Loucy (cell line): ENCODE measurements at regions not wholly inside any gene's neighbourhood (a gene's known extent, or its start where the extent isn't known, plus 50 kb on each side); places are given as distances from the start of the nearest gene placed in this dataset.
"Not testable (repeated sequence)": the region's sequence is repeated elsewhere in the genome, so short reads cannot be mapped to it uniquely, and the experiment has no call there.

ENCODE experiments used
- EZH2phosphoT487 ChIP-seq: fragments of 200-600 bp; IDR thresholded peaks from 2 replicates; pipeline ENCODE4 v1.6.1; 2018; ENCODE audit warnings: antibody characterized with exemption, mild to moderate bottlenecking, moderate library complexity, borderline replicate concordance
- TF ChIP-seq, protein P1 (sequence below): fragments of 200-600 bp; sonication (generic); conservative IDR thresholded peaks from 2 replicates; pipeline ENCODE4 v1.5.1; 2014; ENCODE audit warnings: mild to moderate bottlenecking, antibody characterized with exemption, low read length

DNA sequence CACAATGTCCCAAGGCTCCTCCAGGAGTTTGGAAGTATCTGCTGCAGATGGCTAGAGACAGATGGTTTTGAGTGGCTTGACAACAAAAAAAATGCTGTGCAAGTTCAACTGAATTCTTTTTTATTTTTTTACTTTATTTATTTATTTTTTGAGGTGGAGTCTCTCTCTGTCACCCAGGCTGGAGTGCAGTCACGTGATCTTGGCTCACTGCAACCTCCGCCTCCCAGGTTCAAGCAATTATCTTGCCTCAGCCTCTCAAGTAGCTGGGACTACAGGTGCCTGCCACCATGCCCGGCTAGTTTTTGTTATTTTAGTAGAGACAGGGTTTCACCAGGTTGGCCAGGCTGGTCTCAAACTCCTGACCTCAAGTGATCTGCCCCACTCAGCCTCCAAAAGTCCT is 274.3 kb upstream of the TMTC4 start:
- TF ChIP-seq, protein P1, sequence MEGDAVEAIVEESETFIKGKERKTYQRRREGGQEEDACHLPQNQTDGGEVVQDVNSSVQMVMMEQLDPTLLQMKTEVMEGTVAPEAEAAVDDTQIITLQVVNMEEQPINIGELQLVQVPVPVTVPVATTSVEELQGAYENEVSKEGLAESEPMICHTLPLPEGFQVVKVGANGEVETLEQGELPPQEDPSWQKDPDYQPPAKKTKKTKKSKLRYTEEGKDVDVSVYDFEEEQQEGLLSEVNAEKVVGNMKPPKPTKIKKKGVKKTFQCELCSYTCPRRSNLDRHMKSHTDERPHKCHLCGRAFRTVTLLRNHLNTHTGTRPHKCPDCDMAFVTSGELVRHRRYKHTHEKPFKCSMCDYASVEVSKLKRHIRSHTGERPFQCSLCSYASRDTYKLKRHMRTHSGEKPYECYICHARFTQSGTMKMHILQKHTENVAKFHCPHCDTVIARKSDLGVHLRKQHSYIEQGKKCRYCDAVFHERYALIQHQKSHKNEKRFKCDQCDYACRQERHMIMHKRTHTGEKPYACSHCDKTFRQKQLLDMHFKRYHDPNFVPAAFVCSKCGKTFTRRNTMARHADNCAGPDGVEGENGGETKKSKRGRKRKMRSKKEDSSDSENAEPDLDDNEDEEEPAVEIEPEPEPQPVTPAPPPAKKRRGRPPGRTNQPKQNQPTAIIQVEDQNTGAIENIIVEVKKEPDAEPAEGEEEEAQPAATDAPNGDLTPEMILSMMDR: not testable (repeated sequence)
- TF ChIP-seq EZH2phosphoT487: not testable (repeated sequence)
